Sigmoid colon (tissue), 6 donors: ENCODE measurements at regions not wholly inside any gene's neighbourhood (a gene's known extent, or its start where the extent isn't known, plus 50 kb on each side); places are given as distances from the start of the nearest gene placed in this dataset.

Source experiments
- DNase-seq: peaks from one replicate; pipeline ENCODE4 v3.0.0-alpha.2; 2019
- H3K27ac ChIP-seq, 4 donors: fragments of 200-600 bp; sonication (generic); one replicate each; pipeline ENCODE4 v1.5.1; 2016 to 2019; ENCODE audit warnings: mild to moderate bottlenecking in 1 of 4
- H3K27me3 ChIP-seq, 3 donors: fragments of 200-600 bp; sonication (generic); one replicate each; pipeline ENCODE4 v1.5.1; 2019; ENCODE audit warnings: mild to moderate bottlenecking in 1 of 3
- H3K36me3 ChIP-seq, 4 donors: fragments of 200-600 bp; sonication (generic); one replicate each; pipeline ENCODE4 v1.5.1; 2016 to 2019
- H3K4me1 ChIP-seq, 4 donors: fragments of 200-600 bp; sonication (generic); one replicate each; pipeline ENCODE4 v1.5.1; 2017 to 2019
- H3K4me3 ChIP-seq, 4 donors: fragments of 200-600 bp; sonication (generic); one replicate each; pipeline ENCODE4 v1.5.1; 2017 to 2019; ENCODE audit warnings: mild to moderate bottlenecking in 2 of 4, moderate library complexity in 1 of 4
- H3K9me3 ChIP-seq, 4 donors: fragments of 200-600 bp in 3 of 4; sonication (generic) in 3 of 4; one replicate each; pipeline versions ENCODE4 v1.5.1 to v1.6.1; 2013 to 2019
- EP300 ChIP-seq, 4 donors: sonication (generic); formaldehyde crosslinking; IDR thresholded peaks; one replicate each; pipeline ENCODE4 v1.6.1; 2017; ENCODE audit warnings: antibody characterized with exemption in 4 of 4
- POLR2A ChIP-seq, 2 donors: fragments of 450-650 bp; IDR thresholded peaks; one replicate each; pipeline ENCODE4 v1.6.1; 2016; ENCODE audit warnings: antibody characterized with exemption in 2 of 2, mild to moderate bottlenecking in 2 of 2, moderate library complexity in 2 of 2
- POLR2AphosphoS5 ChIP-seq, 4 donors: sonication (generic); formaldehyde crosslinking; IDR thresholded peaks; one replicate each; pipeline ENCODE4 v1.6.1; 2017; ENCODE audit warnings: antibody characterized with exemption in 4 of 4
- WGBS, 2 donors: extraction: QIAGEN DNeasy Blood & Tissue Kit; methylation state at CpG; one replicate each; pipeline ENCODE4 v1.1.7; 2013; 5-methylcytosine and 5-hydroxymethylcytosine counted together
- intact Hi-C: fragments of 100-400 bp; cut with DNase I; formaldehyde crosslinking; loops from one replicate; pipeline ENCODE4 v1.15.1; 2023
- TF ChIP-seq, protein P1 (sequence below), 4 experiments: fragments of 450-650 bp in 3 of 4; fragments of 200-600 bp in 1 of 4; IDR thresholded peaks; one replicate each; pipeline ENCODE4 v1.5.1; 2016 to 2019; ENCODE audit warnings: antibody characterized with exemption in 4 of 4, mild to moderate bottlenecking in 3 of 4, moderate library complexity in 2 of 4
- donor health status: healthy with polysubstance abuse.
- donor health status: healthy.

DNA sequence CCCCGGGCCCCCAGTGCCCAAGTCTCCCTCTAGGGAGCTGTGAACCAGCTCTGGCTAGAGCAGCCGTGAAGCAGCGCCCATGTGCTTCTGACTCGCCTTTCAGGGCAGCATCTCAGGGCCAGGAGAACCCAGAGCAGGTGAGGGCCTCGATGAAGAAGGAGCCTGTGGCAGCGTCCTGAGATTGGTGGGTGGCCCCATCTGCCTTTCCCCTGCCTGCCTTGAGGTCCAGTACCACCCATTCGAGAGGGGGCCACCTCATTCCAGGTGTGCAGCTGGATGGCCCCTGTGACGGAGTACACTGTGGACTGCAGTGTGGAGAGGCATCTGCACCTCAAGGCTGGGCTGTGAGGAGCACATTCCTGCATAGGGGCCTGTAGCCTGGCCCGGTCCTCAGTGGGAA lies 167.3 kb upstream of the ZNF267 start:
- Histone ChIP-seq H3K4me1 (peaks cover 0 to 6% (median 4%) of the 10 kb centered on the region in 4 donors), H3K4me3 (no peak overlapping the region), H3K27me3 (no peaks in the 10 kb centered on the region), H3K9me3 (no peaks in the 10 kb centered on the region), H3K27ac (no peak overlapping the region), H3K36me3 (peaks cover 0 to 53% (median 24%) of the 10 kb centered on the region in 4 donors)
- TF ChIP-seq POLR2AphosphoS5 (IDR thresholded peaks at IDR 0.05) (no peak), POLR2A (IDR thresholded peaks at IDR 0.05) (no peak), EP300 (IDR thresholded peaks at IDR 0.05) (no peak)
- TF ChIP-seq, protein P1, sequence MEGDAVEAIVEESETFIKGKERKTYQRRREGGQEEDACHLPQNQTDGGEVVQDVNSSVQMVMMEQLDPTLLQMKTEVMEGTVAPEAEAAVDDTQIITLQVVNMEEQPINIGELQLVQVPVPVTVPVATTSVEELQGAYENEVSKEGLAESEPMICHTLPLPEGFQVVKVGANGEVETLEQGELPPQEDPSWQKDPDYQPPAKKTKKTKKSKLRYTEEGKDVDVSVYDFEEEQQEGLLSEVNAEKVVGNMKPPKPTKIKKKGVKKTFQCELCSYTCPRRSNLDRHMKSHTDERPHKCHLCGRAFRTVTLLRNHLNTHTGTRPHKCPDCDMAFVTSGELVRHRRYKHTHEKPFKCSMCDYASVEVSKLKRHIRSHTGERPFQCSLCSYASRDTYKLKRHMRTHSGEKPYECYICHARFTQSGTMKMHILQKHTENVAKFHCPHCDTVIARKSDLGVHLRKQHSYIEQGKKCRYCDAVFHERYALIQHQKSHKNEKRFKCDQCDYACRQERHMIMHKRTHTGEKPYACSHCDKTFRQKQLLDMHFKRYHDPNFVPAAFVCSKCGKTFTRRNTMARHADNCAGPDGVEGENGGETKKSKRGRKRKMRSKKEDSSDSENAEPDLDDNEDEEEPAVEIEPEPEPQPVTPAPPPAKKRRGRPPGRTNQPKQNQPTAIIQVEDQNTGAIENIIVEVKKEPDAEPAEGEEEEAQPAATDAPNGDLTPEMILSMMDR (IDR thresholded peaks at IDR 0.05) = no peak
- no peak for DNase-seq
- 84 to 91% methylated on average over 9 of the region's 9 CpGs for WGBS, 2 donors
- intact Hi-C loops = no loop called here

DNA sequence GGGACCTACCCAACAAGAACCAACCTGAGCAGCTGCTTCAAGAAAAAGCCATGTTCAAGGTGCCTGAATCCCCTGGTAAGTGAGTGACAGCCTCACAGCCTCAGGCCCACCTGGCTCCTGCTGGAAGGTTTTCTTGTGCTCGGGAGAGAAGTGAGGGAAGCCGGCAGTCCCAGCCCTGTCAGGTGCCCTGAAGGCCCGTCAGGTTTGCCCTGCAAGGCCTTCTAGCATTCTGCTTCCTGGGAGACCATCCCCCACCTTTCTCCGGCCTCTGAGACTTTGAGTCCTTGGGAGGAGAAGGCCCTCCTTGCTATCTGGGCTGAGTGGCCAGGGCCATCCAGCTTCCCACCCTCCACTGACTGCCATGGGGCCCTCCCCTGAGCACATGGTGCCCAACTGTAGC lies 166.7 kb upstream of the ZNF267 start:
- H3K4me3 ChIP-seq = no peak overlapping the region
- peaks cover 0 to under 1% (median 0%) of the 10 kb centered on the region in 4 donors for H3K4me1 ChIP-seq
- no peak for TF ChIP-seq EP300 (IDR thresholded peaks at IDR 0.05)
- no peak for TF ChIP-seq POLR2A (IDR thresholded peaks at IDR 0.05)
- no peak for TF ChIP-seq POLR2AphosphoS5 (IDR thresholded peaks at IDR 0.05)
- TF ChIP-seq, protein P1 (IDR thresholded peaks at IDR 0.05) = no peak
- no peaks in the 10 kb centered on the region for H3K27me3 ChIP-seq
- DNase-seq = no peak
- H3K27ac ChIP-seq = no peak overlapping the region
- WGBS, 2 donors = 97 to 99% methylated on average over 4 of the region's 4 CpGs
- H3K9me3 ChIP-seq = no peaks in the 10 kb centered on the region
- intact Hi-C loops = no loop called here
- H3K36me3 ChIP-seq = peaks cover 0 to 53% (median 24%) of the 10 kb centered on the region in 4 donors

DNA sequence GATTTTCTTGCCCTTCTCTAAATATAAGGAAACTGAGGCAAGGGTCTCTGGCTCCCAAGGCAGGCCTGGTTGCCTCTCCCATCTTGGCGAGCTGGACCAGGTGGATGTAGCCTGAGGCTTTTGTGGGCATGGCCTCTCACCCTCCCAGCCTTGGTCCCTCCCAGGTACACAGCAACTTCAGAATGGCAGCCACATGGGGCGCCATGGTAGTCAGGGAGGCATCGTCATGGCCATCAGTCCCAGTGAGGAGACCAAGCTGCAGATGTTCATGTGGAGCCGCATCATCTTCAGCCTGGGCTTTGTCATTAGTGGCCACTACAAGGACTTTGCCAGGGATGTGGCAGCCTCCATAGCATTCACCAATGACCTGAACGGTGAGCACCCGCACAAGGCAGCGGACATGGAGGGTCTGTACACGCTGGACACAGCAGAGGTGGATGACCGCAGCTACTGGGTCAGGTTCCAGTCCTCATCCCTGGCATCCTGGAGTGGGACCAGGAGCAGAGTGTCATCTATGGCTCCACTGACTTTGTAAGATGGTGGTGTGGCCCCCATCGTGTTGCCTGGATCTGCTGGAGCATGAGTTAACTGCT lies 165.8 kb upstream of the ZNF267 start:
- Histone ChIP-seq H3K27me3 (no peaks in the 10 kb centered on the region), H3K4me1 (peaks cover 0 to 5% (median 0%) of the 10 kb centered on the region in 4 donors), H3K4me3 (no peak overlapping the region), H3K27ac (no peak overlapping the region), H3K36me3 (peaks cover 0 to 53% (median 24%) of the 10 kb centered on the region in 4 donors), H3K9me3 (no peaks in the 10 kb centered on the region)
- intact Hi-C loops = no loop called here
- no peak for DNase-seq
- WGBS, 2 donors = 95 to 97% methylated on average over 10 of the region's 10 CpGs
- TF ChIP-seq, protein P1 (IDR thresholded peaks at IDR 0.05) = no peak
- TF ChIP-seq POLR2A (IDR thresholded peaks at IDR 0.05) = no peak

DNA sequence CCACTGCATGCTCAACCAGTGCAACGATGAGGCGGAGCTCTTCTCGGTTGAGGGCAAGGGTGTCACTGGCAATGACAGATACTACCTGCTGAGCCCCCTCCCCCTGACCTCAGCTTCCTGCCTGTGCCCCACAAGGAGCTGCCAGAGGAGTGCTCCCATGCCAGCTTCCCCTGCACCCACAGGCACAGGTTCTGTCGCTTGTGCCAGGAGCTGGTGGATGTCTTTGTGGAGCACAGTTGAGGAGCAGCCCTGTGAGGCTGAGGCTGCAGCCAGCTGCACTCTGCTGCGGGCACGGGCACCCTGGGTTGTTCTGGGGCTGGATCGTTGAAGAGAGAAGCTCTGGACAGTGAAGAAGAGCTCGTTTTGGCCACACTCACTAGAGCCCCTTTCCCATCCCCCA lies 165.3 kb upstream of the ZNF267 start:
- no peak overlapping the region for H3K27ac ChIP-seq
- TF ChIP-seq POLR2A (IDR thresholded peaks at IDR 0.05) = no peak
- TF ChIP-seq, protein P1 (IDR thresholded peaks at IDR 0.05) = no peak
- TF ChIP-seq EP300 (IDR thresholded peaks at IDR 0.05) = no peak
- no peak for TF ChIP-seq POLR2AphosphoS5 (IDR thresholded peaks at IDR 0.05)
- peaks cover 0 to 6% (median 0%) of the 10 kb centered on the region in 4 donors for H3K4me1 ChIP-seq
- no peaks in the 10 kb centered on the region for H3K27me3 ChIP-seq
- 71 to 87% methylated on average over 8 of the region's 8 CpGs for WGBS, 2 donors
- H3K36me3 ChIP-seq = peaks cover 0 to 50% (median 24%) of the 10 kb centered on the region in 4 donors
- no peak overlapping the region for H3K4me3 ChIP-seq
- no peak for DNase-seq
- no peaks in the 10 kb centered on the region for H3K9me3 ChIP-seq
- intact Hi-C loops = no loop called here

DNA sequence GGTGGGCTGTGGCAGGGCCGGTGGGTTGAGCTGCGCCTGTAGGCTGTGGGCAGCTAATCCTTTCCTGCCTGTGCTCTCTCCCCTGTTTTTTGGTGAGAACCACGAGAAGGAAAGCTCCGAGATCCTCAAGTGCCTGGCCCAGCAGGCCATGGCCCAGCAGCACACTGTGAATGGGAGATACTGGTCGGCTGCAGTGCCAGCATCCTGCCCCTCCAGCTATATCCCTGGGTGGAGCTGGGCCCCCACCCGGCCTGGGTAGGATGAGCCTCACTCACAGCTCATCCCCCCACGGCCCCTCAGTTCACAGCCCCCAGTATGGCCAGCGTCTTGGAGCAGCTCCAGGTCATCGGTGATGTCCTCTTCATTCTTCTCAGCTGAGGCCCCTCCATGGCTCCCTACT lies 164.4 kb upstream of the ZNF267 start:
- H3K27me3 ChIP-seq = no peaks in the 10 kb centered on the region
- no peak for DNase-seq
- intact Hi-C loops = no loop called here
- H3K27ac ChIP-seq = no peak overlapping the region
- H3K36me3 ChIP-seq = peaks cover 0 to 41% (median 17%) of the 10 kb centered on the region in 4 donors
- no peak for TF ChIP-seq EP300 (IDR thresholded peaks at IDR 0.05)
- no peak for TF ChIP-seq POLR2A (IDR thresholded peaks at IDR 0.05)
- TF ChIP-seq, protein P1 (IDR thresholded peaks at IDR 0.05) = no peak
- TF ChIP-seq POLR2AphosphoS5 (IDR thresholded peaks at IDR 0.05) = no peak
- peaks cover 0 to 12% (median 4%) of the 10 kb centered on the region in 4 donors for H3K4me1 ChIP-seq
- WGBS, 2 donors = 89 to 92% methylated on average over 9 of the region's 9 CpGs
- no peak overlapping the region for H3K4me3 ChIP-seq
- H3K9me3 ChIP-seq = no peaks in the 10 kb centered on the region
